Fibroblast of the aortic adventitia (primary cell): ENCODE measurements at regions not wholly inside any gene's neighbourhood (a gene's known extent, or its start where the extent isn't known, plus 50 kb on each side); places are given as distances from the start of the nearest gene placed in this dataset.

ENCODE experiments used
- DNase-seq: peaks from one replicate; pipeline ENCODE4 v3.0.0-alpha.2; 2010; ENCODE audit warnings: low read depth
- H3K4me3 ChIP-seq: 2 replicates; pipeline ENCODE4 v1.5.1; 2011; ENCODE audit warnings: low read depth, mild to moderate bottlenecking, control low read depth, low read length, moderate library complexity
- CTCF ChIP-seq: IDR thresholded peaks from 2 replicates; pipeline ENCODE4 v1.5.1; 2011; ENCODE audit warnings: mild to moderate bottlenecking, low read length, control low read depth, inconsistent platforms; ENCODE audit not compliant: insufficient read depth

GRCh38 chr12:115030017-115030416 lies 346.0 kb upstream of the TBX3 start:
- no peak overlapping the region for H3K4me3 ChIP-seq
- no peak for DNase-seq
- TF ChIP-seq CTCF: no peak

GRCh38 chr12:115024531-115024930 lies 340.6 kb upstream of the TBX3 start:
- no peak for TF ChIP-seq CTCF

GRCh38 chr12:115023279-115024265 lies 339.6 kb upstream of the TBX3 start:
- no peak overlapping the region for H3K4me3 ChIP-seq
- DNase-seq: peak; percentile 79
- TF ChIP-seq CTCF: peak; percentile 10

More at GRCh38 chr12:115024531-115024930, 340.6 kb upstream of the TBX3 start:
- no peak overlapping the region for H3K4me3 ChIP-seq
- DNase-seq: no peak

GRCh38 chr12:115020091-115020490 lies 336.1 kb upstream of the TBX3 start:
- no peak overlapping the region for H3K4me3 ChIP-seq
- no peak for DNase-seq
- TF ChIP-seq CTCF: no peak

GRCh38 chr12:115017346-115017745 lies 333.4 kb upstream of the TBX3 start:
- TF ChIP-seq CTCF: no peak
- H3K4me3 ChIP-seq: no peak overlapping the region
- no peak for DNase-seq

GRCh38 chr12:115013236-115013981 lies 329.4 kb upstream of the TBX3 start:
- no peak for DNase-seq
- H3K4me3 ChIP-seq: no peak overlapping the region
- no peak for TF ChIP-seq CTCF
